WTC11 (cell line): ENCODE measurements at regions not wholly inside any gene's neighbourhood (a gene's known extent, or its start where the extent isn't known, plus 50 kb on each side); places are given as distances from the start of the nearest gene placed in this dataset.
"Not testable (repeated sequence)": the region's sequence is repeated elsewhere in the genome, so short reads cannot be mapped to it uniquely, and the experiment has no call there.

ENCODE experiments used
- CBFB ChIP-seq: sonication (generic); formaldehyde crosslinking; IDR thresholded peaks from 2 replicates; pipeline ENCODE4 v1.8.1; 2022; ENCODE audit warnings: mild to moderate bottlenecking, low read depth, missing genetic modification reagents
- FOXK1 ChIP-seq: sonication (generic); formaldehyde crosslinking; IDR thresholded peaks from 2 replicates; pipeline ENCODE4 v1.8.0; 2022; ENCODE audit warnings: mild to moderate bottlenecking, moderate library complexity, missing genetic modification reagents
- NR1H2 ChIP-seq: sonication (generic); formaldehyde crosslinking; IDR thresholded peaks from 2 replicates; pipeline ENCODE4 v1.9.0; 2021; ENCODE audit warnings: mild to moderate bottlenecking, moderate library complexity, missing genetic modification reagents
- NR3C1 ChIP-seq: sonication (generic); formaldehyde crosslinking; conservative IDR thresholded peaks from 2 replicates; pipeline ENCODE4 v1.8.1; 2023; ENCODE audit warnings: low read depth, mild to moderate bottlenecking, missing genetic modification reagents
- SOX15 ChIP-seq: fragments of 250-450 bp; sonication (Bioruptor Pico); IDR thresholded peaks from 2 replicates; pipeline ENCODE4 v1.9.0; 2021; ENCODE audit warnings: mild to moderate bottlenecking
- ZNF396 ChIP-seq: fragments of 250-450 bp; sonication (Bioruptor Pico); IDR thresholded peaks from 2 replicates; pipeline ENCODE4 v1.8.0; 2021; ENCODE audit warnings: mild to moderate bottlenecking, moderate library complexity, borderline replicate concordance
- TF ChIP-seq, protein P1 (sequence below): fragments of 200-600 bp; IDR thresholded peaks from 2 replicates; pipeline ENCODE4 v1.8.0; 2022; ENCODE audit warnings: antibody characterized with exemption
- TF ChIP-seq, protein P2 (sequence below): sonication (generic); formaldehyde crosslinking; IDR thresholded peaks from 2 replicates; pipeline ENCODE4 v1.8.0; 2022; ENCODE audit warnings: mild to moderate bottlenecking, missing genetic modification reagents

DNA sequence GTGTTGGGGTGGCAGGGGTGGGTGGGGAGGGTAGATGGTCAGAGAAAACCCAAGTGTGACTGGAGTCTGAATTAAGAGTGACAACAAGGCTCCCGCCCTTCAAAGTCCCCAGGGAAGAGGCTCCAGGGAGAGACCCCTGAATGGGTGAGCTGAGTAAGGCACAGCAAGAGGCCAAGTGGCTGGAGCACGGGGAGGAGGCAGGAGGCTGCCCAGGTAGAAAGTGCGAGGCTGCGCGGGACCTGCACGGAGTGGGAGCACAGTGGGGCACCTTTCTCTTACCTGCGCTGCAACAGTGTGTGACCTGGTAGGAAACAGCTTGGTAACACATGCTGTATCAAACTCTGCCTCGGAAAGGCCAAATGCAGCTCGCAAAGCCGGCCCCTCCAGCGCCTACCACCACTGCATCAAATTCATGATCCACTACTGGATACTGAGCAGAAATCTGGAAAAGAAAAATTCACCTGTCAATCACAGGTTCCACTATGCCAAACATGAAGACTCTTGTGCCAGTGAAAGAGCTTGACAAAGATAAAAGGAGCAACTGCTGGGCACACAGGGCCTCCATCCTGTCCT, 77.1 kb upstream of the TNK2 start:
- not testable (repeated sequence) for TF ChIP-seq NR3C1 (CRISPR knock-in tag); CBFB (CRISPR knock-in tag); FOXK1 (CRISPR knock-in tag); NR1H2; SOX15 (CRISPR knock-in tag); ZNF396 (CRISPR knock-in tag)
- TF ChIP-seq, protein P1, sequence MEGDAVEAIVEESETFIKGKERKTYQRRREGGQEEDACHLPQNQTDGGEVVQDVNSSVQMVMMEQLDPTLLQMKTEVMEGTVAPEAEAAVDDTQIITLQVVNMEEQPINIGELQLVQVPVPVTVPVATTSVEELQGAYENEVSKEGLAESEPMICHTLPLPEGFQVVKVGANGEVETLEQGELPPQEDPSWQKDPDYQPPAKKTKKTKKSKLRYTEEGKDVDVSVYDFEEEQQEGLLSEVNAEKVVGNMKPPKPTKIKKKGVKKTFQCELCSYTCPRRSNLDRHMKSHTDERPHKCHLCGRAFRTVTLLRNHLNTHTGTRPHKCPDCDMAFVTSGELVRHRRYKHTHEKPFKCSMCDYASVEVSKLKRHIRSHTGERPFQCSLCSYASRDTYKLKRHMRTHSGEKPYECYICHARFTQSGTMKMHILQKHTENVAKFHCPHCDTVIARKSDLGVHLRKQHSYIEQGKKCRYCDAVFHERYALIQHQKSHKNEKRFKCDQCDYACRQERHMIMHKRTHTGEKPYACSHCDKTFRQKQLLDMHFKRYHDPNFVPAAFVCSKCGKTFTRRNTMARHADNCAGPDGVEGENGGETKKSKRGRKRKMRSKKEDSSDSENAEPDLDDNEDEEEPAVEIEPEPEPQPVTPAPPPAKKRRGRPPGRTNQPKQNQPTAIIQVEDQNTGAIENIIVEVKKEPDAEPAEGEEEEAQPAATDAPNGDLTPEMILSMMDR, result not testable (repeated sequence)
- TF ChIP-seq, protein P2, sequence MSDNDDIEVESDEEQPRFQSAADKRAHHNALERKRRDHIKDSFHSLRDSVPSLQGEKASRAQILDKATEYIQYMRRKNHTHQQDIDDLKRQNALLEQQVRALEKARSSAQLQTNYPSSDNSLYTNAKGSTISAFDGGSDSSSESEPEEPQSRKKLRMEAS (CRISPR knock-in tag), result not testable (repeated sequence)
